ENCODE measurements at regions not wholly inside any gene's neighbourhood (a gene's known extent, or its start where the extent isn't known, plus 50 kb on each side); places are given as distances from the start of the nearest gene placed in this dataset.

- TF ChIP-seq EP300 (IDR thresholded peaks at IDR 0.05) = no peak
- TF ChIP-seq POLR2A (IDR thresholded peaks at IDR 0.05; ENCODE audit: low read depth) = no peak
- TF ChIP-seq POLR2AphosphoS5 (IDR thresholded peaks at IDR 0.05) = no peak
- no peak for TF ChIP-seq CTCF (IDR thresholded peaks at IDR 0.05)
- Histone ChIP-seq H3K9me3 (peaks cover 0 to 7% (median 0%) of the 10 kb centered on the region in 4 donors), H3K4me3 (no peak overlapping the region), H3K4me1 (no peaks in the 10 kb centered on the region), H3K27ac (replicated peaks in 1 of 4) (no peak overlapping the region), H3K27me3 (no peaks in the 10 kb centered on the region), H3K36me3 (no peaks in the 10 kb centered on the region)
- DNase-seq (ENCODE audit: extremely low spot score) = no peak
- WGBS = 36% methylated on average over 3 of the region's 3 CpGs
- intact Hi-C loops (cut with DNase I) = no loop called here
These were observed 621.2 kb downstream of the DCDC2C start for GRCh38 chr2:4324531-4324930.

- Histone ChIP-seq H3K27me3 (no peaks in the 10 kb centered on the region), H3K36me3 (no peaks in the 10 kb centered on the region), H3K9me3 (no peaks in the 10 kb centered on the region), H3K4me1 (no peaks in the 10 kb centered on the region), H3K27ac (replicated peaks in 1 of 4) (no peak overlapping the region), H3K4me3 (no peak overlapping the region)
- WGBS = 72% methylated on average over 4 of the region's 4 CpGs
- TF ChIP-seq POLR2A (IDR thresholded peaks at IDR 0.05; ENCODE audit: low read depth) (no peak), POLR2AphosphoS5 (IDR thresholded peaks at IDR 0.05) (no peak), EP300 (IDR thresholded peaks at IDR 0.05) (no peak)
- intact Hi-C loops (cut with DNase I) = no loop called here
- DNase-seq (ENCODE audit: extremely low spot score) = no peak
These were observed 633.5 kb downstream of the DCDC2C start for GRCh38 chr2:4336864-4337263.

GRCh38 chr2:4338345-4338744, 635.0 kb downstream of the DCDC2C start:
- no peak overlapping the region for H3K27ac ChIP-seq (replicated peaks in 1 of 4)
- no peaks in the 10 kb centered on the region for H3K27me3 ChIP-seq
- no peaks in the 10 kb centered on the region for H3K4me1 ChIP-seq
- TF ChIP-seq POLR2A (IDR thresholded peaks at IDR 0.05; ENCODE audit: low read depth) (no peak), CTCF (IDR thresholded peaks at IDR 0.05) (no peak), EP300 (IDR thresholded peaks at IDR 0.05) (no peak), POLR2AphosphoS5 (IDR thresholded peaks at IDR 0.05) (no peak)
- H3K4me3 ChIP-seq = no peak overlapping the region
- intact Hi-C loops (cut with DNase I) = no loop called here
- H3K36me3 ChIP-seq = no peaks in the 10 kb centered on the region
- no peak for DNase-seq (ENCODE audit: extremely low spot score)
- peaks cover 0 to 5% (median 0%) of the 10 kb centered on the region in 4 donors for H3K9me3 ChIP-seq

GRCh38 chr2:4340536-4340935, 637.2 kb downstream of the DCDC2C start:
- H3K27ac ChIP-seq (replicated peaks in 1 of 4) = no peak overlapping the region
- intact Hi-C loops (cut with DNase I) = no loop called here
- no peaks in the 10 kb centered on the region for H3K4me1 ChIP-seq
- H3K4me3 ChIP-seq = no peak overlapping the region
- no peak for DNase-seq (ENCODE audit: extremely low spot score)
- TF ChIP-seq POLR2A (IDR thresholded peaks at IDR 0.05; ENCODE audit: low read depth) (no peak), POLR2AphosphoS5 (IDR thresholded peaks at IDR 0.05) (no peak), EP300 (IDR thresholded peaks at IDR 0.05) (no peak), CTCF (IDR thresholded peaks at IDR 0.05) (no peak)
- 88% methylated on average over 1 of the region's 1 CpG for WGBS
- no peaks in the 10 kb centered on the region for H3K27me3 ChIP-seq
- no peaks in the 10 kb centered on the region for H3K36me3 ChIP-seq
- peaks cover 0 to 11% (median 2%) of the 10 kb centered on the region in 4 donors for H3K9me3 ChIP-seq

- intact Hi-C loops (cut with DNase I) = no loop called here
- 35% methylated on average over 1 of the region's 1 CpG for WGBS
- TF ChIP-seq POLR2A (IDR thresholded peaks at IDR 0.05; ENCODE audit: low read depth) = no peak
- no peak for TF ChIP-seq POLR2AphosphoS5 (IDR thresholded peaks at IDR 0.05)
- no peak for TF ChIP-seq EP300 (IDR thresholded peaks at IDR 0.05)
- no peak for TF ChIP-seq CTCF (IDR thresholded peaks at IDR 0.05)
- no peak overlapping the region for H3K27ac ChIP-seq (replicated peaks in 1 of 4)
- no peaks in the 10 kb centered on the region for H3K36me3 ChIP-seq
- H3K9me3 ChIP-seq = peaks cover 0 to 11% (median 2%) of the 10 kb centered on the region in 4 donors
- no peaks in the 10 kb centered on the region for H3K27me3 ChIP-seq
- no peak overlapping the region for H3K4me3 ChIP-seq
- no peaks in the 10 kb centered on the region for H3K4me1 ChIP-seq
- DNase-seq (ENCODE audit: extremely low spot score) = no peak
These were observed 643.3 kb downstream of the DCDC2C start for GRCh38 chr2:4346628-4347027.
